OCI-LY3 (cell line): ENCODE measurements at regions not wholly inside any gene's neighbourhood (a gene's known extent, or its start where the extent isn't known, plus 50 kb on each side); places are given as distances from the start of the nearest gene placed in this dataset.

Experiments used
- H2AFZ ChIP-seq: fragments of 200-600, 300-600 bp; shearing (Covaris generic); 2 replicates; pipeline ENCODE4 v1.6.0; 2014; ENCODE audit warnings: antibody characterized with exemption, low read depth, low read length
- H3K27ac ChIP-seq: fragments of 200-600, 300-600 bp; sonication (generic); 2 replicates; pipeline ENCODE4 v1.5.1; 2014; ENCODE audit warnings: mild to moderate bottlenecking, low read length, moderate library complexity, mixed read lengths
- H3K27me3 ChIP-seq: fragments of 200-600, 300-600 bp; sonication (generic); 2 replicates; pipeline ENCODE4 v1.6.1; 2014; ENCODE audit warnings: low read depth, low read length, mixed read lengths
- H3K36me3 ChIP-seq: fragments of 200-600, 300-600 bp; sonication (generic); replicated peaks from 2 replicates; pipeline ENCODE3; 2014; ENCODE audit warnings: low read depth, low read length, mixed read lengths
- H3K4me1 ChIP-seq: fragments of 300-600, 200-600 bp; sonication (generic); 2 replicates; pipeline ENCODE4 v1.6.1; 2014; ENCODE audit warnings: low read length, mixed read lengths
- H3K4me2 ChIP-seq: fragments of 200-600, 300-600 bp; sonication (generic); 2 replicates; pipeline ENCODE4 v1.6.1; 2014; ENCODE audit warnings: low read length, mixed read lengths
- H3K4me3 ChIP-seq: fragments of 300-600, 200-600 bp; sonication (generic); 2 replicates; pipeline ENCODE4 v1.5.1; 2014; ENCODE audit warnings: antibody characterized with exemption, mild to moderate bottlenecking, low read length, moderate library complexity
- H3K79me2 ChIP-seq: fragments of 300-600, 200-600 bp; shearing (Covaris generic); 2 replicates; pipeline ENCODE4 v1.6.1; 2014; ENCODE audit warnings: mild to moderate bottlenecking, low read length, mixed read lengths
- H3K9ac ChIP-seq: fragments of 300-600, 200-600 bp; shearing (Covaris generic); 2 replicates; pipeline ENCODE4 v1.6.0; 2014; ENCODE audit warnings: mild to moderate bottlenecking, low read length, moderate library complexity
- H3K9me3 ChIP-seq: fragments of 200-600, 300-600 bp; shearing (Covaris generic); 2 replicates; pipeline ENCODE4 v1.6.1; 2014; ENCODE audit warnings: low read length, mixed read lengths; ENCODE audit not compliant: insufficient read depth
- H4K20me1 ChIP-seq: fragments of 200-600, 300-600 bp; sonication (generic); 2 replicates; pipeline ENCODE4 v1.6.1; 2016; ENCODE audit warnings: low read length, mixed read lengths; ENCODE audit not compliant: insufficient read depth
- CTCF ChIP-seq: fragments of 200-600, 300-600 bp; sonication (generic); IDR thresholded peaks from 2 replicates; pipeline ENCODE4 v1.5.1; 2014; ENCODE audit warnings: antibody characterized with exemption, low read length, low read depth
- EZH2phosphoT487 ChIP-seq: fragments of 200-600 bp; shearing (Covaris generic); IDR thresholded peaks from 2 replicates; pipeline ENCODE4 v1.6.1; 2018; ENCODE audit warnings: antibody characterized with exemption, mixed run types, low read depth

GRCh38 chr3:20321391-20322047 is 135.5 kb upstream of the SGO1 start:
- Histone ChIP-seq H4K20me1 (no peaks in the 10 kb centered on the region), H3K4me1 (peaks cover 10% of the 10 kb centered on the region), H3K9me3 (no peaks in the 10 kb centered on the region), H3K9ac (no peak overlapping the region), H3K4me2 (no peak overlapping the region), H3K4me3 (no peak overlapping the region), H3K36me3 (no peaks in the 10 kb centered on the region), H3K27me3 (no peaks in the 10 kb centered on the region), H2AFZ (no peak overlapping the region), H3K79me2 (no peaks in the 10 kb centered on the region), H3K27ac (no peak overlapping the region)
- TF ChIP-seq CTCF: no peak
- no peak for TF ChIP-seq EZH2phosphoT487

GRCh38 chr3:20320489-20320888 is 134.5 kb upstream of the SGO1 start:
- no peak overlapping the region for H3K4me2 ChIP-seq
- H3K79me2 ChIP-seq: no peaks in the 10 kb centered on the region
- peaks cover 9% of the 10 kb centered on the region for H3K4me1 ChIP-seq
- H2AFZ ChIP-seq: no peak overlapping the region
- H3K9me3 ChIP-seq: no peaks in the 10 kb centered on the region
- H3K4me3 ChIP-seq: no peak overlapping the region
- no peaks in the 10 kb centered on the region for H3K27me3 ChIP-seq
- no peaks in the 10 kb centered on the region for H3K36me3 ChIP-seq
- H3K9ac ChIP-seq: no peak overlapping the region
- H3K27ac ChIP-seq: no peak overlapping the region
- TF ChIP-seq CTCF (no peak), EZH2phosphoT487 (no peak)
- no peaks in the 10 kb centered on the region for H4K20me1 ChIP-seq

DNA sequence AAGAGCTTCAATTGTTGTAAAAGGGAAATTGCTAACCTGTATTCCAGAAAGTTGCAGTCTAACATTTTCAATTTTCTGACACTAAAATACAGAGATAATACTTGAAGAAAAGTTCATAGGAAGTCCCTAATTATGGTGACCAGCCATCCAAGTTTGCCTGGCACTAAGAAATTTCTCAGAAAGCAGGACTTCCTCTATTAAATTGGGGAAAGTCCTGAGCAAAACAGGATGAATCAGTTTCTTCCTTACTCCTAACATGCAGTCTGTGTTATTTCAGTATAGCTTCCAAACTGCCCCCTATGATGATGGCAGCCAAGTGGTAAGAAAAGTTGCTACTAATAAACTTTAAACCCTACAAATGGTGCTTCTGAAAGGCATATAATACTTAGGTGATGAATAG is 133.5 kb upstream of the SGO1 start:
- no peaks in the 10 kb centered on the region for H3K79me2 ChIP-seq
- no peaks in the 10 kb centered on the region for H3K36me3 ChIP-seq
- no peak overlapping the region for H3K4me2 ChIP-seq
- H2AFZ ChIP-seq: no peak overlapping the region
- TF ChIP-seq CTCF (no peak), EZH2phosphoT487 (no peak)
- H3K9ac ChIP-seq: no peak overlapping the region
- no peaks in the 10 kb centered on the region for H4K20me1 ChIP-seq
- H3K4me1 ChIP-seq: no peaks in the 10 kb centered on the region
- H3K27me3 ChIP-seq: no peaks in the 10 kb centered on the region
- H3K27ac ChIP-seq: no peak overlapping the region
- H3K9me3 ChIP-seq: no peaks in the 10 kb centered on the region
- no peak overlapping the region for H3K4me3 ChIP-seq

DNA sequence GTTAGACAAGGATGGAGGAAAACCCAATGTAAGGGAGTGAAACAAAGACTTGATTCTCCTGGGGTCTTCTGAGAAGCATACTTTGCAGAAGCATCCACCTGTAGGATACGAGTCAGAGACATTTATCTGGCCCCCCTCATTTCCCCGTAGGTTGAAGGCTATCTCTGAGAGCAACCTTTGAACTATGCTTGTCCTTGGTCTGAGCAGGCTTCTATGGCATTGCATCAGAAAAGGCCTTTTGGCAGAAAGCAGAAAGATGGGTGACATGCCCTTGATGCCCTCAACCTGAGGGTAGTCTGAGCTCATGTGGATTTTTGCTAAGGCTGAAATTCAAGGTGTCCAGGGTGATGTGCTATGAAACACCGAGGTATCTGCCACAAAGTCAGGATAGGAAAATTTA is 131.6 kb upstream of the SGO1 start:
- no peaks in the 10 kb centered on the region for H3K4me1 ChIP-seq
- TF ChIP-seq CTCF (no peak), EZH2phosphoT487 (no peak)
- no peak overlapping the region for H3K4me2 ChIP-seq
- no peaks in the 10 kb centered on the region for H3K36me3 ChIP-seq
- no peaks in the 10 kb centered on the region for H3K27me3 ChIP-seq
- H3K27ac ChIP-seq: no peak overlapping the region
- H3K9ac ChIP-seq: no peak overlapping the region
- H3K4me3 ChIP-seq: no peak overlapping the region
- H4K20me1 ChIP-seq: no peaks in the 10 kb centered on the region
- no peak overlapping the region for H2AFZ ChIP-seq
- H3K79me2 ChIP-seq: no peaks in the 10 kb centered on the region
- H3K9me3 ChIP-seq: no peaks in the 10 kb centered on the region
